GM12878 (cell line): ENCODE measurements at regions not wholly inside any gene's neighbourhood (a gene's known extent, or its start where the extent isn't known, plus 50 kb on each side); places are given as distances from the start of the nearest gene placed in this dataset.

Experiments
- ATAC-seq: fragments of 200-7000 bp; cut with Tn5 transposase; 3 replicates; pipeline ENCODE4 v1.9.1; 2020; ENCODE audit warnings: mild to moderate bottlenecking, moderate library complexity
- BruUV-seq: library from RNA; stranded (reverse); fragments of 400-500 nt; replicated peaks from 2 replicates; lab custom pipeline; 2021; lab: Mats Ljungman, UMichigan
- CTCF ChIA-PET: fragments of 300-600 bp; sonication (Branson Sonifier 250); formaldehyde crosslinking; extraction: SDS; loops from one replicate; lab custom pipeline; 2021; ENCODE audit warnings: inconsistent platforms; lab: Yijun Ruan, JAX
- POLR2A ChIA-PET: fragments of 350-600 bp; formaldehyde crosslinking; extraction: SDS; loops from one replicate; lab custom pipeline; 2021; ENCODE audit warnings: inconsistent platforms; lab: Charles Lee
- RAD21 ChIA-PET: fragments of 300-600 bp; sonication (Branson Sonifier 250); formaldehyde crosslinking; loops from one replicate; lab custom pipeline; 2023; ENCODE audit warnings: antibody characterized with exemption; ENCODE audit not compliant: unreplicated experiment; lab: Charles Lee
- SMC1A ChIA-PET: fragments of 300-600 bp; sonication (Branson Sonifier 250); formaldehyde crosslinking; loops from one replicate; lab custom pipeline; 2023; ENCODE audit not compliant: unreplicated experiment, uncharacterized antibody; lab: Charles Lee
- DNase-seq: peaks from one replicate; pipeline ENCODE4 v3.0.0-alpha.2; 2011; ENCODE audit warnings: low read depth, low spot score
- FAIRE-seq: peaks from 3 replicates; lab custom pipeline; 2011; peaks lifted over from hg19 to GRCh38; lab: Jason Lieb, UNC
- H2AFZ ChIP-seq: 2 replicates; pipeline ENCODE4 v1.6.0; 2011; ENCODE audit warnings: low read depth, low read length, control low read depth; ENCODE audit not compliant: control insufficient read depth
- H3K27ac ChIP-seq: 2 replicates; pipeline ENCODE4 v1.5.1; 2011; ENCODE audit warnings: control low read depth; ENCODE audit not compliant: control insufficient read depth, insufficient read depth
- H3K27me3 ChIP-seq, 2 experiments: replicated peaks in 1 of 2; 2 replicates each; pipeline versions ENCODE4 v1.6.0 to v1.6.1; 2011; ENCODE audit warnings: low read length in 1 of 2; ENCODE audit not compliant: control insufficient read depth in 2 of 2, insufficient read depth in 2 of 2
- H3K36me3 ChIP-seq, 2 experiments: 2 replicates each; pipeline ENCODE4 v1.5.1; 2011; ENCODE audit warnings: low read length in 1 of 2; ENCODE audit not compliant: control insufficient read depth in 2 of 2, insufficient read depth in 2 of 2
- H3K4me1 ChIP-seq: 2 replicates; pipeline ENCODE4 v1.6.1; 2011; ENCODE audit warnings: mild to moderate bottlenecking, low read length, moderate library complexity, mixed read lengths; ENCODE audit not compliant: control insufficient read depth, insufficient read depth
- H3K4me2 ChIP-seq: 2 replicates; pipeline ENCODE4 v1.6.0; 2011; ENCODE audit warnings: control low read depth; ENCODE audit not compliant: control insufficient read depth, insufficient read depth
- H3K4me3 ChIP-seq: fragments of 200-600 bp; sonication (generic); 2 replicates; pipeline ENCODE4 v1.5.1; 2016
- H3K79me2 ChIP-seq: 2 replicates; pipeline ENCODE4 v1.6.0; 2011; ENCODE audit warnings: low read length; ENCODE audit not compliant: control insufficient read depth, insufficient read depth
- H3K9ac ChIP-seq: 2 replicates; pipeline ENCODE4 v1.8.0; 2011; ENCODE audit warnings: low read length, control low read depth, mixed read lengths; ENCODE audit not compliant: control insufficient read depth, insufficient read depth
- H3K9me3 ChIP-seq: replicated peaks from 3 replicates; pipeline ENCODE4 v1.5.1; 2011; ENCODE audit warnings: mild to moderate bottlenecking, low read length; ENCODE audit not compliant: control insufficient read depth, insufficient read depth
- H4K20me1 ChIP-seq: 2 replicates; pipeline ENCODE4 v1.6.0; 2011; ENCODE audit not compliant: control insufficient read depth, insufficient read depth
- ASH2L ChIP-seq: fragments of 300-600, 200-600 bp; sonication (generic); IDR thresholded peaks from 2 replicates; pipeline ENCODE4 v1.6.1; 2017; ENCODE audit warnings: low read depth, mild to moderate bottlenecking, borderline replicate concordance
- BACH1 ChIP-seq: fragments of 450-650 bp; IDR thresholded peaks from 2 replicates; pipeline ENCODE4 v1.6.1; 2017; ENCODE audit warnings: mild to moderate bottlenecking, borderline replicate concordance
- CHD4 ChIP-seq: fragments of 200-600 bp; sonication (generic); IDR thresholded peaks from 2 replicates; pipeline ENCODE4 v1.6.1; 2016; ENCODE audit warnings: mild to moderate bottlenecking
- CREM ChIP-seq: IDR thresholded peaks from 2 replicates; pipeline ENCODE4 v1.6.1; 2014; ENCODE audit warnings: antibody characterized with exemption, low read depth
- JUND ChIP-seq: IDR thresholded peaks from 2 replicates; pipeline ENCODE4 v1.6.1; 2012; ENCODE audit warnings: low read depth, mild to moderate bottlenecking, low read length, improper control_type of control experiment, moderate library complexity
- LARP7 ChIP-seq: fragments of 450-650 bp; IDR thresholded peaks from 2 replicates; pipeline ENCODE4 v1.6.1; 2017; ENCODE audit warnings: mild to moderate bottlenecking
- RAD21 ChIP-seq: IDR thresholded peaks from 2 replicates; pipeline ENCODE4 v1.6.1; 2011; ENCODE audit warnings: mild to moderate bottlenecking, low read depth, low read length, moderate library complexity; ENCODE audit not compliant: insufficient read depth
- SMAD5 ChIP-seq: IDR thresholded peaks from 2 replicates; pipeline ENCODE4 v1.6.1; 2016; ENCODE audit warnings: antibody characterized with exemption, low read depth
- SUZ12 ChIP-seq: fragments of 200-600 bp; sonication (generic); IDR thresholded peaks from one replicate; pipeline ENCODE4 v1.6.1; 2018; ENCODE audit warnings: antibody characterized with exemption, mild to moderate bottlenecking; ENCODE audit not compliant: unreplicated experiment
- USF2 ChIP-seq: IDR thresholded peaks from 2 replicates; pipeline ENCODE4 v1.6.1; 2011; ENCODE audit warnings: low read depth, low read length, improper control_type of control experiment, borderline replicate concordance
- ZNF274 ChIP-seq: IDR thresholded peaks from one replicate; pipeline ENCODE4 v1.8.0; 2011; ENCODE audit not compliant: insufficient read length, insufficient read depth
- ZNF384 ChIP-seq: IDR thresholded peaks from 2 replicates; pipeline ENCODE4 v1.6.1; 2012; ENCODE audit warnings: low read depth, mild to moderate bottlenecking, low read length, improper control_type of control experiment, borderline replicate concordance
- ZNF592 ChIP-seq: fragments of 450-650 bp; IDR thresholded peaks from 2 replicates; pipeline ENCODE4 v1.6.1; 2017; ENCODE audit warnings: mild to moderate bottlenecking, moderate library complexity
- WGBS: methylation state at CpG from one replicate; pipeline ENCODE4 v1.1.6; 2016; ENCODE audit warnings: low lambda C conversion rate; ENCODE audit not compliant: insufficient replicate concordance, insufficient coverage; ENCODE audit errors: missing lambda C conversion rate; 5-methylcytosine and 5-hydroxymethylcytosine counted together
- in situ Hi-C: fragments of 300-500 bp; cut with MboI; formaldehyde crosslinking; loops from 9 replicates; pipeline ENCODE4 v1.14.3; 2018; ENCODE audit warnings: mixed read lengths
- intact Hi-C: fragments of 100-400 bp; cut with micrococcal nuclease; formaldehyde crosslinking; loops from one replicate; pipeline ENCODE4 v1.14.2; 2022; ENCODE audit not compliant: unreplicated experiment

GRCh38 chr2:150716186-150716585 lies 228.7 kb upstream of the RND3 start:
- Histone ChIP-seq H3K27me3 (no peaks in the 10 kb centered on the region), H4K20me1 (no peaks in the 10 kb centered on the region), H3K79me2 (no peaks in the 10 kb centered on the region), H3K9me3 (no peaks in the 10 kb centered on the region), H3K9ac (no peak overlapping the region), H3K4me3 (no peak overlapping the region), H2AFZ (no peak overlapping the region), H3K36me3 (no peaks in the 10 kb centered on the region), H3K4me2 (no peak overlapping the region), H3K27ac (no peak overlapping the region), H3K4me1 (no peaks in the 10 kb centered on the region)
- DNase-seq, result no peak
- ChIA-PET CTCF (no interaction called here), POLR2A (no interaction called here), SMC1A (no interaction called here), RAD21 (no interaction called here)
- WGBS, result 80% methylated on average over 1 of the region's 1 CpG
- no TSS peak for BruUV-seq
- FAIRE-seq, result no peak
- intact Hi-C loops (no loop called here), in situ Hi-C loops (no loop called here)
- ATAC-seq, result no peak
- TF ChIP-seq BACH1 (no peak), USF2 (no peak), ZNF384 (no peak), LARP7 (no peak), CHD4 (no peak), ASH2L (no peak), ZNF592 (no peak), SMAD5 (no peak), ZNF274 (no peak), CREM (no peak), JUND (no peak), RAD21 (no peak), SUZ12 (no peak)
